ENCODE measurements at regions not wholly inside any gene's neighbourhood (a gene's known extent, or its start where the extent isn't known, plus 50 kb on each side); places are given as distances from the start of the nearest gene placed in this dataset.

GRCh38 chr2:220814441-220814840 is 757.7 kb downstream of the EPHA4 start:
- TF ChIP-seq POLR2A (IDR thresholded peaks at IDR 0.05; ENCODE audit: low read depth, low read length) (no peak), POLR2AphosphoS5 (IDR thresholded peaks at IDR 0.05; ENCODE audit: low read depth, low read length) (no peak), SPI1 (IDR thresholded peaks at IDR 0.05; ENCODE audit: low read depth, low read length) (no peak), TAF1 (IDR thresholded peaks at IDR 0.05; ENCODE audit: low read depth, low read length) (no peak), POU2F2 (IDR thresholded peaks at IDR 0.05; ENCODE audit: low read depth, low read length) (no peak)
